Mammary epithelial cell (primary cell): ENCODE measurements at regions not wholly inside any gene's neighbourhood (a gene's known extent, or its start where the extent isn't known, plus 50 kb on each side); places are given as distances from the start of the nearest gene placed in this dataset.

Experiments
- CTCF ChIP-seq, 2 donors: IDR thresholded peaks in 1 of 2; conservative IDR thresholded peaks in 1 of 2; 2 replicates each; pipeline ENCODE4 v1.5.1; 2011 to 2012; ENCODE audit warnings: inconsistent platforms in 2 of 2, low read length in 2 of 2, mild to moderate bottlenecking in 2 of 2, control low read depth in 1 of 2, low read depth in 1 of 2; ENCODE audit not compliant: insufficient read depth in 1 of 2; ENCODE audit errors: extremely low read depth in 1 of 2
- EZH2 ChIP-seq: IDR thresholded peaks from 2 replicates; pipeline ENCODE4 v1.6.1; 2012; ENCODE audit warnings: low read length, inconsistent platforms, borderline replicate concordance

DNA sequence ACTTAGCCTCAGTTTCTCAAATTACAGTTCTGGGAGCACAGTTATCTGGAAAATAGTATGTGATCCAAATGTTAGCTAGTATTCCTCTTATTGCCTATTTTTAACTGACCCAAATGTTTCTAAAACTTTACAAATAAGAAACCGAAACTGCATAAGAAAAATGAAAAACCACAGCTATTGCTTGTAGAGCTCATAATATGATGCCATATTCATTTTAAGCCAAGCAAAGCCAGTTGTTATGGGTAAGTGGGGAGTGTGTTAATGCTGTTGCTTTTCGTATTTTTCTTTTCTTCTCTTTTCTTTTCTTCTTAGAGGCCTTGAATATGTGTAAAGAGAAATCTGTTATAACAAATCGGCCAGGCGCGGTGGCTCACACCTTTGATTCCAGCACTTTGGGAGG lies 447.4 kb upstream of the TUSC1 start:
- no peak for TF ChIP-seq CTCF (conservative IDR thresholded peaks at IDR 0.05 in 1 of 2, IDR thresholded peaks at IDR 0.05 in 1 of 2; ENCODE audit: extremely low read depth in 1 of 2, insufficient read depth in 1 of 2, low read depth in 1 of 2, low read length in 2 of 2)
- TF ChIP-seq EZH2, result no peak
